ENCODE measurements at regions not wholly inside any gene's neighbourhood (a gene's known extent, or its start where the extent isn't known, plus 50 kb on each side); places are given as distances from the start of the nearest gene placed in this dataset.
"Not testable (repeated sequence)": the region's sequence is repeated elsewhere in the genome, so short reads cannot be mapped to it uniquely, and the experiment has no call there.

DNA sequence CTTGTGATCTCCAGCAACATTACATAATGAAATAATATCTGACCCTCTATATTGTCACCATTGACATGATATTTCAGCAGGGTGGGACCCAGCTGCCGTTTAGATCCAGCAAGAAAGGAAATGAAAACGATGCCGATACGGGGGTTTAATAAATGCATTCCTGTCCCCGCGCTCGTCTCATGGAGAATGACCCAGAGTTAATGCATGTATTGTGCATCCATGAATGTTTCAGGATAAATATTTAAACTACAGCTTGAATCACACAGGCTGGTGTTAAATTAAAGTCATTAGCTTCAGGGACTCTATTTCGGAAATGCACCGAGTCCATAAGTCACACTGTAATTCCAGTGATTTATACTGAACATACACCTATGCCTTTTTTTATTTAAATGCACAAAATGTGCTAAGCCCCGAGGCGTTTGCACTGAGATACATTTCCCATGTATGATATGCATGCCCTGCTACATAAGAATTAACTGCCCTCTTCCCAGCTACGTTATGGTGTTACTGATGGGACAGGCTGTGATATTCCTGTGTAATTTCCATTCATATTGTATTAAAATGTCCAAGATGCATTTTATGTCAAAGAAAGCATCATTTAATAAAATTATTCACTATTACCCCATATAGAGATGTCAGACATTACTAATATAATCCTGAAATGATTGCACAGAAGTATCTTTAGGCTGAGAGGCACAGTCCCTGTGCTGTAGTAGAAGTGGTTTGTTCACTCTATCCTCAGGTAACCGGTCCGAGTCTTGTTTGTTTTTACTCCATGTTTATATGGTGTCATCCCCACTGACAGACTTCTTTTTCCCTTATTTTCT, 109.3 kb upstream of the ZNF516 start:
- DNase-seq (ENCODE audit: low spot score), result no peak

DNA sequence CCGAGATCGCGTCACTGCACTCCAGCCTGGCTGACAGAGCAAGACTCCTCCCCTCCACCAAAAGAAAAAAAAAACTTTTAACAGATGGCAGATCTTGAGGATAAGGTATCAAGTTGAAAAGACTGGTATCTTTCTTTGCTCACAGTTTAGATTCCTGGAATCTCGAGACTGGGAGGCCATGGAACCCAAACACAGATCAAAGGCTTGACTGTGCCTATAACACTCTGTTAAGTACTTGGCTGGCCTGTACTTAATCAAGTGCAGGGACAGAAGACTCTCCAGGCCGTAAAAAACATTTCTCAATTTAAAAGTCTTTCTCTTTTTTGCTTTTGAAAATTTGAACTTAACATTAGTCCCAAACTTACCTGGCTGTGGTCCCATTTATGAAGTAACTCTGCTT, 107.1 kb upstream of the ZNF516 start:
- DNase-seq (ENCODE audit: low spot score), result no peak

DNA sequence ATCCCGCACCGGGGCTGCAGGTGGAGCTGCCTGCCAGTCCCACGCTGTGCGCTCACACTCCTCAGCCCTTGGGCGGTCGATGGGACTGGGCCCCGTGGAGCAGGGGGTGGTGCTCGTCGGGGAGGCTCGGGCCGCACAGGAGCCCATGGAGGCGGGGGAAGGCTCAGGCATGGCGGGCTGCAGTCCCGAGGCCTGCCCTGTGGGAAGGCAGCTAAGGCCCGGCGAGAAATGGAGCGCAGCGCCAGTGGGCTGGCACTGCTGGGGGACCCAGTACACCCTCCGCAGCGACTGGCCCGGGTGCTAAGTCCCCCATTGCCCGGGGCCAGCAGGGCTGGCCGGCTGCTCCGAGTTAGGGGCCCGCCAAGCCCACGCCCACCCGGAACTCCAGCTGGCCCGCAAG, 105.0 kb upstream of the ZNF516 start:
- DNase-seq (ENCODE audit: low spot score), result not testable (repeated sequence)

- DNase-seq (ENCODE audit: low spot score), result no peak
Observed at GRCh38 chr18:76594966-76595365, 99.9 kb upstream of the ZNF516 start.

- DNase-seq (ENCODE audit: low spot score), result no peak
Observed at GRCh38 chr18:76593843-76594242, 98.8 kb upstream of the ZNF516 start.

GRCh38 chr18:76592981-76593381, 97.9 kb upstream of the ZNF516 start:
- DNase-seq (ENCODE audit: low spot score), result no peak

GRCh38 chr18:76592096-76592495, 97.1 kb upstream of the ZNF516 start:
- DNase-seq (ENCODE audit: low spot score), result no peak

DNA sequence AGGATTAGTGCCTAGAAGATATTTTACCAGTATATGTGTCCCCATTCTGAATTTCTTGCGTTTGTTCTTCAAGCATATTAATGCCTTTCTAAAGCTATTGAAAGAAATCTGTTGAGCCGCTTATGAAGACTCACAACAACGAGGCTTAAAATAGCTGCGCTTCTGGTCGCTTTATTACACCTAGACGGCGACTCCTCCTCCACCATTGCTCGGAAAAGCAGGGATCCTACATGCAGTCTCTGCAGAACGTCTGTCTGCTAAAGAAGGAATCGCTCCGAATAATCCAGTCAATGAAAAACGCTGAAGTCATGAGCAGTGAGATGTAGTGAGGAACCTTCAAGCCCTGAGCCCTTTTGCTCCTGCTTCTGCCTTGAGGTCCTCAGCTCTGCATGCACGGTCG, 94.8 kb upstream of the ZNF516 start:
- DNase-seq (ENCODE audit: low spot score), result no peak

DNA sequence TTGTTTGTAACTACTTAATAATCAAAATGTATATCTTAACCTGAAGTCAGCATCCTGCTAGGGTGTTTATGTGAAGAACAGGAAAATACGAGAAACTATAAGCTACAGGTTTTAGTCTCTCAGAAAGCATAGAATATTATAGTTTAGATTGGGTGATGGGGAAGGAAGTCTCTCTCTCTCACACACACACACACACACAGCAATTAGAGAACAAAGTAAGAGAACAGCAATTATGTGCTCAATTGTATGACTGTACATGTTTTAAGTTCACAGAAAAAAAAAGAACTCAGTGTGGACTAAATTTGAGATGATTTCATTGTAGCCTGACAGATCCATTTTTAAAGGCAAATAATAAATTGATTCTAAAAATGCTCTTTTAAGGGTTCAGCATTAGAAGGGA, 94.3 kb upstream of the ZNF516 start:
- DNase-seq (ENCODE audit: low spot score), result no peak

GRCh38 chr18:76588601-76589226, 93.7 kb upstream of the ZNF516 start:
- DNase-seq (ENCODE audit: low spot score), result no peak

GRCh38 chr18:76587879-76588271, 92.8 kb upstream of the ZNF516 start:
- DNase-seq (ENCODE audit: low spot score), result no peak

DNA sequence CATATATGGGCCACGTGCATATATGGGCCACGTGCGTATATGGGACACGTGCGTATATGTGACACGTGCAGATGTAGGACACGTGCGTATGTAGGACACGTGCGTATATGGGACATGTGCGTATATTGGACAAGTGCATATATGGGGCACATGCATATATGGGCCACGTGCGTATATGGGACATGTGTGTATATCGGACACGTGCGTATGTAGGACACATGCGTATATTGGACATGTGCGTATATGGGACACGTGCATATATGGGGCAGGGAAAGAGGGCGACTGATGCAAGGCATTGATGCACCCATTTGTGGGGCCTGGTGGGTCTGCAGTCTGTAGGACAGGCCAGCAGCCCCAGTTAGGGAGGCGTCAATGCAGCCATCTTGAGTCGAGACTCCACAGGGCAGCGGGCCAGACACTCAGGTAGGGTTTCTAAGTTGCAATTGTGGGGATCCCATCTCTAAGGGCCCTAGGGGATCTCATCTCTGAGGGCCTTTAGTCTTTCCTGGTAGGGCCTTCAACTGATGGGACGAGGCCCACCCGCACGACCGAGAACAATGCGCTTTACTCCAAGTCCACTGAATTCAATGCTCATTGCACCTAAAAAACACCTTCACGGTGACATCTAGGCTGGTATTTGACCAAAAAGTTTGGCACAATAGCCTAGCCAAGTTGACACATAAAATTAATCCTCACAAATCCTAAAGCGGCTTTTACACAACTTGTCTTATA, 92.3 kb upstream of the ZNF516 start:
- DNase-seq (ENCODE audit: low spot score), result no peak

DNA sequence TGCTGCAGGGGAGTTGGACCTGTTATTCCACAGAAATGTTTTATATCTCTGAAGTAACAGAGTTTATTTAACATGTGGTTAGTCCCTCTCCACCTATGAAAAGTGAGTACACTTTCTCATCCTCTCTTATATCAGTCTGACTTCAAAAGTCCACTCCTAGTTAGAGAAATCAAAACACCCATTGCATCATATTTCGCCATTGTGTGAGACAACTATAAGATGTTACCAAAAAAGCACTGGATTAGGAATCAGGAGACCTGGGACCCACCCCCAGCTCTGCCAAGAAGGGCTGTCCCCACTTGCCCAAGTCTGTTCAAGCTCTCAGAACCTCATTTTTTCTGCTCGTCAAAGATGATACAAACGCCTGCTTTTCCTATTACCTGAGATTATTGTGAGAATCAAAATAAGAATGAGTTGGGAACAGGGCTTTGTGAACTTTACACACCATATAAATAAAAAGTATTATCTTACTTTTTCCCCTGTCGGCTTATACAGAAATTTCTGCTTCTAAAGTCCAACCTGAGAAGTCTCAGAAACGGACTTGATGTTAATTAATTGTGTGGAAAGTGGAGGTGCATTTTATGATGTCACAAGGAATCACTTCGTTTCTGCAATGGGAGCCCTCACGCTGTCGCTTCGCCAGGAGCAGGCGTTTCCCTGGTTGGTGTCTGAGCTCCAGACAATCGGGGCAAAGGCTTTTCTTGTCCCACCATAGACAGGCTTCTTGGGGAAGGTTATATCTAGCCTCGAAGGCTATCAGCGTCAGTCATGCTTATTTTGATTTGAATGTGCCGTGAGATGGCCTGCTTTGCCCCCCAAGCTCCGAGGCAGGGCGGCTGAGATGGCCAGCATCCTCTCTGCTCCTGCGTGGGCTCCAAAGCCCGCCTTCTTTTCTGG, 89.6 kb upstream of the ZNF516 start:
- DNase-seq (ENCODE audit: low spot score), result no peak

GRCh38 chr18:76581261-76581660, 86.2 kb upstream of the ZNF516 start:
- DNase-seq (ENCODE audit: low spot score), result no peak

DNA sequence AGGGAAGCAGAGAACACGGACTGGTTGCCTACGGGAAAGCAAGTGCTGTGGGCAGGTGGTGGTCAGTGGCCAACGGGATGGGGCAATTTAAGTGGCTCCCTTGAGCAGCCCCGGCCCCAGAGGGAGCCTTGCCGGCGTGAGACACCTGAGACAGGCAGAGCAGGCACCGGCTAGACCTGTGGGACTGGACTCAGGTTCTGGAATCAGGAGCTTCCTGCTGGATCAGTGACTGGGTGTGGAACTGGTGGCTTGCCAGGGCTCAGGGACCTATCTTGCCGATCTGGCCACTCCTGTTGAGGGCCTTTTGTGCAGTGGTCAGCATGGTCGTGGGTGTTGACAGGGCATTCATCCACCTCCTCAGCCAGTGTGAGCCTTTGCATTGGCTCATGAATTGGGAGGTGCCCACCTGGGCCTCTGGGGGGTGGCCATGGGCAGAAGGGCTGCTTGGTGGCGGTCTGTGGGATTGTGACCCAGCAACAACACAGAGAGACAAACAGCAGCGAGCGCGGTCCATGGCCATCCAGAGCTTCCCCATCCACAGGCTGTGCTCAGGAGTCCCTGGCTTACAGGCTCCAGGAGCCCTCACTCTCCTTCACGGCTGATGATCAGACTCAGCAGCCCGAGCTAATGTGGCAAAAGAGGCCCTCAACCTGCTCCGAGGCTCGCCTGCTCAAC, 85.4 kb upstream of the ZNF516 start:
- DNase-seq (ENCODE audit: low spot score), result no peak

DNA sequence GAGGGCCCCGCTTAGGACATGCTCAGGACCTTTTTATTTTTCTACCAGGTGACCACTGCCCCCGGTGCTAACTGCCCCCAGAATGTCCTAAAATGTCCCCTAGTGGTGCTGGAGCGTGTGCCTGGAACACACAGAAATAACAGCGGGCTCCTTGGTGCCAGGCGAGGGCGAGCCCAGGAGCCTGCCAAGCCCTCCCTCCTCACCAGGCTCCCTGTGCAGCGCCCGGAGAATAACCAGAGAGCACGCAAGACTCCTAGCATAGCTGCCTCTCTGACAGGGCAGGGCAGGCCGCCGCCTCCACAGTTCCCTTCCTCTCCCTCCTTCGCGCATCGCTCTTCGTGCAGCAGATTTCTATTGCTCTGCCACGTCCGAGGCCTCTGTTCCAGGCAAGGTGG, 84.3 kb upstream of the ZNF516 start:
- DNase-seq (ENCODE audit: low spot score), result no peak

GRCh38 chr18:76578571-76579300, 83.7 kb upstream of the ZNF516 start:
- DNase-seq (ENCODE audit: low spot score), result no peak

GRCh38 chr18:76573325-76574025, 78.4 kb upstream of the ZNF516 start:
- DNase-seq (ENCODE audit: low spot score), result no peak

- no peak for DNase-seq (ENCODE audit: low spot score)
Observed at GRCh38 chr18:76572518-76573247, 77.6 kb upstream of the ZNF516 start.
